NB4 (cell line): ENCODE measurements at regions not wholly inside any gene's neighbourhood (a gene's known extent, or its start where the extent isn't known, plus 50 kb on each side); places are given as distances from the start of the nearest gene placed in this dataset.

Source experiments
- POLR2A ChIP-seq: IDR thresholded peaks from 2 replicates; pipeline ENCODE4 v1.6.1; 2011; ENCODE audit warnings: mild to moderate bottlenecking; ENCODE audit not compliant: insufficient read length; ENCODE audit errors: extremely low read depth
- TF ChIP-seq, protein P1 (sequence below): IDR thresholded peaks from one replicate; pipeline ENCODE4 v1.5.1; 2012; ENCODE audit warnings: low read depth, low read length
- TF ChIP-seq, protein P2 (sequence below): IDR thresholded peaks from 2 replicates; pipeline ENCODE4 v1.6.1; 2011; ENCODE audit warnings: low read depth, low read length

DNA sequence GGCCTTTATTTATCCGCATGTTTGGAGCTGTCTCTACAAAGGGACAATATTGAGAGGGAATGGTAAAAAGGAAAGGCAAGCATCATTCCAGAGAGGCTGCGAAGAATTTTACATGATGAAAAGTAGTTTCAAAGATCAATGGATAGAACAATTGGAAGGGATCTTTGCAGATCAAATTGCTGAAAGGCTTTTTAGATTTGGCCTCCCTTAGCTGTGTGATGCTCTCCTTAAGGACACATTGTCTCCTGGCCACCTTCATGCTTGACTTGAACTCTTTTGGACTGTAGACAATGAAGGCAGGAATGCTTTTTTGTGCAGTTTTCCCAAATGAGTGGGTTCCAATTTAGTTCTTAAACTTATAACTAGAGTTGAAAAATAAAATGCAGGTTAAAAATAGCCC, 344.7 kb downstream of the ARL4A start:
- TF ChIP-seq, protein P1, sequence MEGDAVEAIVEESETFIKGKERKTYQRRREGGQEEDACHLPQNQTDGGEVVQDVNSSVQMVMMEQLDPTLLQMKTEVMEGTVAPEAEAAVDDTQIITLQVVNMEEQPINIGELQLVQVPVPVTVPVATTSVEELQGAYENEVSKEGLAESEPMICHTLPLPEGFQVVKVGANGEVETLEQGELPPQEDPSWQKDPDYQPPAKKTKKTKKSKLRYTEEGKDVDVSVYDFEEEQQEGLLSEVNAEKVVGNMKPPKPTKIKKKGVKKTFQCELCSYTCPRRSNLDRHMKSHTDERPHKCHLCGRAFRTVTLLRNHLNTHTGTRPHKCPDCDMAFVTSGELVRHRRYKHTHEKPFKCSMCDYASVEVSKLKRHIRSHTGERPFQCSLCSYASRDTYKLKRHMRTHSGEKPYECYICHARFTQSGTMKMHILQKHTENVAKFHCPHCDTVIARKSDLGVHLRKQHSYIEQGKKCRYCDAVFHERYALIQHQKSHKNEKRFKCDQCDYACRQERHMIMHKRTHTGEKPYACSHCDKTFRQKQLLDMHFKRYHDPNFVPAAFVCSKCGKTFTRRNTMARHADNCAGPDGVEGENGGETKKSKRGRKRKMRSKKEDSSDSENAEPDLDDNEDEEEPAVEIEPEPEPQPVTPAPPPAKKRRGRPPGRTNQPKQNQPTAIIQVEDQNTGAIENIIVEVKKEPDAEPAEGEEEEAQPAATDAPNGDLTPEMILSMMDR = no peak
- TF ChIP-seq, protein P2, sequence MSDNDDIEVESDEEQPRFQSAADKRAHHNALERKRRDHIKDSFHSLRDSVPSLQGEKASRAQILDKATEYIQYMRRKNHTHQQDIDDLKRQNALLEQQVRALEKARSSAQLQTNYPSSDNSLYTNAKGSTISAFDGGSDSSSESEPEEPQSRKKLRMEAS = no peak
- no peak for TF ChIP-seq POLR2A
